GM23248 (cell line): ENCODE measurements at regions not wholly inside any gene's neighbourhood (a gene's known extent, or its start where the extent isn't known, plus 50 kb on each side); places are given as distances from the start of the nearest gene placed in this dataset.
A peak's percentile ranks its signal among the peaks of the same experiment; 100 is the strongest.

Experiments
- DNase-seq: peaks from one replicate; pipeline ENCODE4 v3.0.0-alpha.2; 2015
- H2AFZ ChIP-seq: fragments of 200-600 bp; sonication (generic); 2 replicates; pipeline ENCODE4 v1.6.1; 2016; ENCODE audit warnings: antibody characterized with exemption
- H3F3A ChIP-seq: fragments of 200-600 bp; sonication (generic); 2 replicates; pipeline ENCODE4 v1.6.1; 2016; ENCODE audit warnings: mild to moderate bottlenecking, antibody characterized with exemption, mixed run types; ENCODE audit not compliant: insufficient read depth
- H3K27ac ChIP-seq: fragments of 200-600 bp; sonication (generic); 2 replicates; pipeline ENCODE4 v1.5.1; 2016; ENCODE audit warnings: mild to moderate bottlenecking
- H3K27me3 ChIP-seq: fragments of 200-600 bp; sonication (generic); replicated peaks from 2 replicates; pipeline ENCODE4 v1.6.1; 2016; ENCODE audit warnings: mild to moderate bottlenecking; ENCODE audit not compliant: insufficient read depth
- H3K36me3 ChIP-seq: fragments of 200-600 bp; sonication (generic); 2 replicates; pipeline ENCODE4 v1.6.1; 2016; ENCODE audit warnings: low read depth, mild to moderate bottlenecking
- H3K4me1 ChIP-seq: fragments of 200-600 bp; sonication (generic); 2 replicates; pipeline ENCODE4 v1.6.1; 2016; ENCODE audit warnings: mild to moderate bottlenecking; ENCODE audit not compliant: insufficient read depth
- H3K4me2 ChIP-seq: fragments of 200-600 bp; sonication (generic); one replicate; pipeline ENCODE4 v1.6.1; 2016; ENCODE audit warnings: mild to moderate bottlenecking; ENCODE audit not compliant: unreplicated experiment
- H3K4me3 ChIP-seq: fragments of 200-600 bp; sonication (generic); 2 replicates; pipeline ENCODE4 v1.5.1; 2016; ENCODE audit warnings: mild to moderate bottlenecking
- H3K79me2 ChIP-seq: fragments of 200-600 bp; sonication (generic); 2 replicates; pipeline ENCODE4 v1.6.1; 2016; ENCODE audit warnings: mild to moderate bottlenecking; ENCODE audit not compliant: insufficient read depth
- H3K9ac ChIP-seq: fragments of 200-600 bp; sonication (generic); 2 replicates; pipeline ENCODE4 v1.6.1; 2016; ENCODE audit warnings: mild to moderate bottlenecking
- H3K9me2 ChIP-seq: fragments of 200-600 bp; sonication (generic); 2 replicates; pipeline ENCODE4 v1.6.1; 2016; ENCODE audit warnings: mixed run types, mild to moderate bottlenecking, moderate library complexity; ENCODE audit not compliant: insufficient read depth
- H3K9me3 ChIP-seq: fragments of 200-600 bp; sonication (generic); one replicate; pipeline ENCODE4 v1.6.1; 2017; ENCODE audit warnings: low read depth
- H4K20me1 ChIP-seq: fragments of 200-600 bp; sonication (generic); 2 replicates; pipeline ENCODE4 v1.6.0; 2016; ENCODE audit not compliant: insufficient read depth
- EZH2 ChIP-seq: fragments of 200-600 bp; sonication (generic); IDR thresholded peaks from 2 replicates; pipeline ENCODE4 v1.6.1; 2018; ENCODE audit warnings: antibody characterized with exemption, mild to moderate bottlenecking; ENCODE audit not compliant: insufficient read depth, poor library complexity, severe bottlenecking
- EZH2phosphoT487 ChIP-seq: fragments of 200-600 bp; sonication (generic); IDR thresholded peaks from 2 replicates; pipeline ENCODE4 v1.6.1; 2018; ENCODE audit warnings: antibody characterized with exemption, moderate library complexity, mild to moderate bottlenecking, low read depth; ENCODE audit not compliant: insufficient read depth
- WGBS, 2 experiments: methylation state at CpG; one replicate each; pipeline ENCODE4 v1.1.6; 2015 to 2017; ENCODE audit warnings: low lambda C conversion rate in 2 of 2, low coverage in 1 of 2; ENCODE audit errors: missing lambda C conversion rate in 2 of 2; 5-methylcytosine and 5-hydroxymethylcytosine counted together
- in situ Hi-C: fragments of 300-500 bp; cut with MboI; formaldehyde crosslinking; loops from 2 replicates; pipeline ENCODE4 v1.15.0; 2020

DNA sequence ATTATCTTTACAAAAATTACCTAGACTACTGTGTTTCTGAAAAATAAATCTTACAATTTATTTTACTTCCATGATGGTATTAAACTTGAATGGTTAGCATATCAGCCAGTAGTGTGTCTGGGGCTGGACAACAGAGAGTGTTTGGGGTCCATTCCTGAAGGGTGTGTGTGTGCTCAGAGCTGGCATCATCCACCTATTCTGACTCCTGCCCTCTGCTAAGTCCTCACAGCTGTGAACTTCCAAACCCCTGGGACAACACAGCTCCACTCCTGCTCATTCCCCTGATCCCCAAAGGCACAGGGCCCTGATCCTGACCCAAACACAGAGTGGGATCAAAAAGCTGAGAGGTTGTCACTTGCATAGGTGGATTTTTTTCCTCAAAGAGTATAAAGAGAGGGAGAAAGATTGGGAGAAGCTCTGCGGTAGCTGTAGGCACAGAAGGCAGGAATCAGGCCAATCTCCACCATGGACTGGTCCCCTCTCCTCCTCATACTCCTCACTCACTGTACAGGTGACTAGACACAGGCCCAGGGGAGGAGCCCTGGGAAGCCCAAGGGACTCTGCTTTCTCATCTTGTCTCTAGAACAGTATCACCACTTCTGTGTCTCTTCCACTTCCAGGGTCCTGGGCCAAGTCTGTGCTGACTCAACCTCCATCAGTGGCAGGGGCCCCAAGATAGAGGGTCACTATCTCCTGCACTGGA is 55.7 kb upstream of the TOP3B start:
- no peak overlapping the region for H3K27ac ChIP-seq
- H2AFZ ChIP-seq: no peak overlapping the region
- H3K9ac ChIP-seq: no peak overlapping the region
- H3K36me3 ChIP-seq: no peaks in the 10 kb centered on the region
- TF ChIP-seq EZH2phosphoT487 (no peak), EZH2 (no peak)
- H3F3A ChIP-seq: no peaks in the 10 kb centered on the region
- peaks cover 10% of the 10 kb centered on the region; the same call in 1 of the 2 replicates for H3K27me3 ChIP-seq
- no peaks in the 10 kb centered on the region for H3K4me1 ChIP-seq
- H3K9me2 ChIP-seq: no peaks in the 10 kb centered on the region
- 38 to 60% methylated on average over 1 of the region's 1 CpG for WGBS, 2 experiments
- no peak for DNase-seq
- H3K79me2 ChIP-seq: no peaks in the 10 kb centered on the region
- H3K9me3 ChIP-seq: no peaks in the 10 kb centered on the region
- H3K4me2 ChIP-seq: no peak overlapping the region
- in situ Hi-C loops: no loop called here
- no peaks in the 10 kb centered on the region for H4K20me1 ChIP-seq
- H3K4me3 ChIP-seq: no peak overlapping the region

DNA sequence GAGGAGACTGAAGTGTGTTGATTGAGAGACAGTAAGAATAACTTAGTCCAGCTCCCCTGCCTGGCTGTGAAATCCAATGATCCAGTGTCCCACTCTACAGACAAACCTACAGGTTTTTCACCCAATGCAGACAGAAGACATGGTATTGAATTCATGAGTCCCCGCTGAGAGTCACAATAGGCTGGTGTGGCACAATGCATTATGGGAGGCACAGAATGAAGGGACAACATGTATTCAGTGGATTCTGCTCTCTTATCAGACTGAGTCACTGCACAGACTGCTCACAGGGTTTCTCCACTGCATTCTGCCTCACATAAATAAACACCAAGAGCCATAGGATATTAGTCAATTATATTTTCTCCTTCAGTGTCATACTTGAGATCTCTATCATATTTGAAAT is 55.2 kb upstream of the TOP3B start:
- Histone ChIP-seq H4K20me1 (no peaks in the 10 kb centered on the region), H3K36me3 (no peaks in the 10 kb centered on the region), H3K4me2 (no peak overlapping the region), H3K79me2 (no peaks in the 10 kb centered on the region), H2AFZ (no peak overlapping the region), H3K9me2 (no peaks in the 10 kb centered on the region), H3K27me3 (peaks cover 12% of the 10 kb centered on the region; the same call in 1 of the 2 replicates), H3K9ac (no peak overlapping the region), H3K9me3 (no peaks in the 10 kb centered on the region), H3K4me1 (no peaks in the 10 kb centered on the region), H3K4me3 (no peak overlapping the region), H3K27ac (no peak overlapping the region), H3F3A (no peaks in the 10 kb centered on the region)
- TF ChIP-seq EZH2 (no peak), EZH2phosphoT487 (no peak)
- in situ Hi-C loops: no loop called here
- peak; percentile 30 for DNase-seq
- 33 to 52% methylated on average over 1 of the region's 1 CpG for WGBS, 2 experiments

DNA sequence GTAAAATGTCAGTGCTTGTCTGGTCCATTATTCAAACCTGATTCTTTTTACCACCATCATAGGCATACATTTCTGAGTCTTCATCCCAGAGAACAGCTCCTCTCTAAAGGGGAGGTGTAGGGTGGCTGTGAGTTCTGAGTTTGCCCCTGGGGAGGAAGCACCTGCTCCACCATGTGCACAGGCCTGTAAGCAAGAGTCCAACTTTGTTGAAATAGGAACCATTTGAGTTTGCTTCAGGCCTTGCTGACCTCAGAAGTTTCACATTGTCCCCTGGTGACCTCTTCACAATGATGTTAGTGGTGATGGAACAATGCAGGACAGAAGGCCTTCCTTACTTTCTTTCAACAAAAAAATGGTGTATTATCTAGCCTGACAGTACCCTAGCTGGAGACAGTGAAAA is 54.6 kb upstream of the TOP3B start:
- in situ Hi-C loops: no loop called here
- no peaks in the 10 kb centered on the region for H3K79me2 ChIP-seq
- H3K4me3 ChIP-seq: no peak overlapping the region
- TF ChIP-seq EZH2: no peak
- no peak overlapping the region for H3K27ac ChIP-seq
- no peak for DNase-seq
- no peaks in the 10 kb centered on the region for H3K36me3 ChIP-seq
- peaks cover 14% of the 10 kb centered on the region; the same call in 1 of the 2 replicates for H3K27me3 ChIP-seq
- no peak overlapping the region for H3K9ac ChIP-seq
- H3F3A ChIP-seq: no peaks in the 10 kb centered on the region
- H2AFZ ChIP-seq: no peak overlapping the region
- no peaks in the 10 kb centered on the region for H4K20me1 ChIP-seq
- no peaks in the 10 kb centered on the region for H3K9me2 ChIP-seq
- H3K4me2 ChIP-seq: no peak overlapping the region
- H3K4me1 ChIP-seq: no peaks in the 10 kb centered on the region
- no peaks in the 10 kb centered on the region for H3K9me3 ChIP-seq

DNA sequence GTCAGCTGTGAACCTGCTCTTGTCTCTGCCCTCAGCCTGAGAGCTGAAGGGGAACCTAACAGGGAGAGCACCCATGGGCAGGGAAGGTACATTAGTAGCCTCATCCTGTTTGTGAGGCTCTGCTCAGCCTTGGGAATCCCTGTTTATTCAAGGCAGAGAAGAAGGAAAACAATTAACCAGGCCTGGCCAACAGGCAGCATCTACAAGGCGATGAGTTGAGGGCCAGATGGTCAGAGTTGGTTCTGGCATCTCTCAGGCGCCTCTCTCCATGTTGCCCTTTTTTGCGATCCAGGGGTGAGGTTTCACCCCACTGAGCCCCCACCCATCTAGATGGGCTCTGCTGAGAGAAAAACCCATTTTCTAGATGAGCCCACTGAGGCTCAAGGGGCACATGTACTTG is 54.0 kb upstream of the TOP3B start:
- H3K9me3 ChIP-seq: no peaks in the 10 kb centered on the region
- in situ Hi-C loops: no loop called here
- WGBS, 2 experiments: 68 to 70% methylated on average over 3 of the region's 3 CpGs
- H4K20me1 ChIP-seq: no peaks in the 10 kb centered on the region
- H2AFZ ChIP-seq: no peak overlapping the region
- no peaks in the 10 kb centered on the region for H3K9me2 ChIP-seq
- no peak overlapping the region for H3K27ac ChIP-seq
- no peak overlapping the region for H3K4me3 ChIP-seq
- H3F3A ChIP-seq: no peaks in the 10 kb centered on the region
- no peak overlapping the region for H3K9ac ChIP-seq
- H3K79me2 ChIP-seq: no peaks in the 10 kb centered on the region
- H3K4me1 ChIP-seq: no peaks in the 10 kb centered on the region
- no peak for DNase-seq
- peaks cover 16% of the 10 kb centered on the region; the same call in 1 of the 2 replicates for H3K27me3 ChIP-seq
- no peaks in the 10 kb centered on the region for H3K36me3 ChIP-seq
- H3K4me2 ChIP-seq: no peak overlapping the region
- TF ChIP-seq EZH2: no peak
- TF ChIP-seq EZH2phosphoT487: no peak
